ENCODE measurements at regions not wholly inside any gene's neighbourhood (a gene's known extent, or its start where the extent isn't known, plus 50 kb on each side); places are given as distances from the start of the nearest gene placed in this dataset.

DNA sequence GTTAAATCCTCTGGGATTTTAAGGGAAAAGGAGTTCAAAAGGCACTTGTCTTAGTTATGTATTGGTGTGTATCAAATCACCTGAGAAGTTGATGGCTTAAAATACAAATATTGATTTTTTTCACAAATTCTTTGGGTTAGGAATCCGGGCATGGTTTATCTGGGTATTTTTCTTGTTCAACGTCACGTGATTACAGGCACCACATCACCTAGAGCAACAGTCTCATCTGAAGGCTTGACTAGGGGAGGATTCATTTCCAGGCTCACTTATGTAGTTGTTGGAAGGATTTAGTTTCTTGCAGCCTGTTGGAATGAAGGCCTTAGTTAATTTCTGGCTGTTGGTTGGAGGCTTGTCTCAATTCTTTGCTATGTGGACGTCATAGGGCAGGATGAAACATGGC, 326.1 kb downstream of the STIM2 start:
- Histone ChIP-seq H3K4me1 (ENCODE audit: control insufficient read depth, insufficient read depth, low read length) (peaks cover 15% of the 10 kb centered on the region), H3K4me3 (ENCODE audit: low read length) (no peak overlapping the region), H3K36me3 (ENCODE audit: control insufficient read depth, insufficient read depth, low read length, severe bottlenecking) (no peaks in the 10 kb centered on the region), H3K9ac (ENCODE audit: low read length) (no peak overlapping the region), H3K27me3 (replicated peaks; ENCODE audit: control insufficient read depth, insufficient read depth, low read length) (no peaks in the 10 kb centered on the region), H3K9me3 (ENCODE audit: control insufficient read depth, low read length) (no peaks in the 10 kb centered on the region)
- DNase-seq (ENCODE audit: low read depth) = no peak

- Histone ChIP-seq H3K4me1 (ENCODE audit: control insufficient read depth, insufficient read depth, low read length) (peaks cover 6% of the 10 kb centered on the region), H3K27me3 (replicated peaks; ENCODE audit: control insufficient read depth, insufficient read depth, low read length) (no peaks in the 10 kb centered on the region), H3K4me3 (ENCODE audit: low read length) (no peak overlapping the region), H3K36me3 (ENCODE audit: control insufficient read depth, insufficient read depth, low read length, severe bottlenecking) (no peaks in the 10 kb centered on the region), H3K9ac (ENCODE audit: low read length) (no peak overlapping the region), H3K9me3 (ENCODE audit: control insufficient read depth, low read length) (no peaks in the 10 kb centered on the region)
- no peak for DNase-seq (ENCODE audit: low read depth)
These were observed 327.1 kb downstream of the STIM2 start for GRCh38 chr4:27187786-27188185.

DNA sequence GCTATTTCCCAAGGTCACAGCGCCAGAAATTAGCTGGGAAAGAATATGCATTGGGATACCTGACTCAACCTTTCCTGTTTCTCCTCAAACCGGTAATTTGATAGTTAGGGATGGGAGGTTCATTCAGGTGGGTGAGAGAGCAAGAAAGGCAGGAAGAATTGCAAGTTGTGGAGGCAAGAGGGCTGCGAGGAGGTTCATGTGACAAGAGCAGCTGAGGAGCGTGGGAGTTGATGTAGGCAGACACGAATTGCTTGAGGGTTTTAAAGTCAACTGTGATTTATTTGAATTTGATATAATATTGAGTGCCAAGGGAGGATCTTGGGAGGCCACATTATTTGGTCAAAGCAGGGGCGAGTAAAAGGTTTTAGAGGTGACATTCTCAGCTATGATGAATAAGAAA, 329.0 kb downstream of the STIM2 start:
- H3K4me1 ChIP-seq (ENCODE audit: control insufficient read depth, insufficient read depth, low read length) = peaks cover 6% of the 10 kb centered on the region
- no peaks in the 10 kb centered on the region for H3K27me3 ChIP-seq (replicated peaks; ENCODE audit: control insufficient read depth, insufficient read depth, low read length)
- H3K36me3 ChIP-seq (ENCODE audit: control insufficient read depth, insufficient read depth, low read length, severe bottlenecking) = no peaks in the 10 kb centered on the region
- no peaks in the 10 kb centered on the region for H3K9me3 ChIP-seq (ENCODE audit: control insufficient read depth, low read length)
- no peak for DNase-seq (ENCODE audit: low read depth)
- H3K4me3 ChIP-seq (ENCODE audit: low read length) = no peak overlapping the region
- H3K9ac ChIP-seq (ENCODE audit: low read length) = no peak overlapping the region

DNA sequence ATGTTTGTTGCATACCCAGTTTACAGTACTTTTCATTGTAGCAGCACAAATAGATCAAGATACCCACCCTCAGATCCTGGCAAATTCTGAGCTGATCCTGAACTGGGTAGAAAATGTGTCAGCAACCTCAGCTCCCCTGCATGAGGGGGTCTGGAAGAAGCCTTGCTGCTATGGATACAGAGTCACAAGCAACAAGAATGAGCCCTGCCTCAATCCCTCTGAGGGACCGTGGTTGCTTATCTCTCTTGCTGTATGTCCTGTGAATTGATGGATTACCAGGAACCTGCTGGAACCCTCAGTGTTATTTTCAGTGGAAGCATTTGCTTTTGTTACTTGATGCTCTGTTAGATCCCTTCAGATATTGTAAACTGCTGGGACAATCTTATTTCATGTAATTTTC, 331.0 kb downstream of the STIM2 start:
- Histone ChIP-seq H3K9me3 (ENCODE audit: control insufficient read depth, low read length) (no peaks in the 10 kb centered on the region), H3K4me3 (ENCODE audit: low read length) (no peak overlapping the region), H3K9ac (ENCODE audit: low read length) (no peak overlapping the region), H3K36me3 (ENCODE audit: control insufficient read depth, insufficient read depth, low read length, severe bottlenecking) (no peaks in the 10 kb centered on the region), H3K27me3 (replicated peaks; ENCODE audit: control insufficient read depth, insufficient read depth, low read length) (no peaks in the 10 kb centered on the region), H3K4me1 (ENCODE audit: control insufficient read depth, insufficient read depth, low read length) (no peaks in the 10 kb centered on the region)
- no peak for DNase-seq (ENCODE audit: low read depth)

DNA sequence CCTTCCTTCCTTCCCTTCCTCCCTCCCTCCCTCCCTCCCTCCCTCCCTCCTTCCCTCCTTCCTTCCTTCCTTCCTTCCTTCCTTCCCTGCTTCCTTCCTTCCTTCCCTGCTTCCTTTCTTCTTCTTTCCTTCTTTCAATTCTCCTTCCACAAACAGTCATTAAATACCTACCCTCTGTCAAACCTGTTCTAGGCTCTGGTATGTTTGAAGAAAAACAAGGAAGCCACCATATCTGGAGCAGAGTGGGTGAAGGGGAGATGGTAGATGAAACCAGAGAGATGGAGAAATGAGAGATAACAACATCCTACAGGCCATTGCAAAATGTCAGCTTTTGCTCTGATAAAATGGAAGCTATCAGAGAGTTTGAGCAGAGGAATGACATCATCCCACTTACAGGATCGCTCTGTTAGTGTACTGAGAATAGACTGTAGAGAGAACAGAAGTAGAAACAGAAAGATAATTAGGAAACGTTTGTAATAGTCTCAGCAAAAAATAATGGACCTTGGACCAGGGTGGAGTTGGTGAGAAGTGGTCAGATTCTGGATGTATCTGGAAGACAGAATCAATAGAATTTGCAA, 334.0 kb downstream of the STIM2 start:
- no peaks in the 10 kb centered on the region for H3K36me3 ChIP-seq (ENCODE audit: control insufficient read depth, insufficient read depth, low read length, severe bottlenecking)
- no peak for DNase-seq (ENCODE audit: low read depth)
- no peaks in the 10 kb centered on the region for H3K4me1 ChIP-seq (ENCODE audit: control insufficient read depth, insufficient read depth, low read length)
- no peak overlapping the region for H3K4me3 ChIP-seq (ENCODE audit: low read length)
- no peak overlapping the region for H3K9ac ChIP-seq (ENCODE audit: low read length)
- H3K27me3 ChIP-seq (replicated peaks; ENCODE audit: control insufficient read depth, insufficient read depth, low read length) = no peaks in the 10 kb centered on the region
- H3K9me3 ChIP-seq (ENCODE audit: control insufficient read depth, low read length) = no peaks in the 10 kb centered on the region

DNA sequence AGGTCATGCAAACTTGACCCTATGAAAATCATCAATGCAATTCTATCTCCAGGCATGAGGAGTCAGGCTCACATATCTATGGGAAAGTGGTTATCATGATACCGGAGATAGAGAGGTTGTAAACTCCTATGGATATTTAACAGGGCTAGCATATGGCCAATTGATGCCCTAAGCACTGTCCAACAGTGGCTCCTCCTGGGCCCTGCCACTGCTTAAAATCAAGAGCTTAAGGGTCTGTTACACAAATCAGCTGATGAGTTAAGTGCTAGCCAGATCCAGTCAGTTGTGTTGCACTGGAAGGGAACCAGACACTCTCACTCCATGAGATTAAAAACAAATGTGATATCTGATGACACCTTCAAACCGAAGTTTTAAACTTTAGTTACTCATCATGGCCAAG, 337.6 kb downstream of the STIM2 start:
- Histone ChIP-seq H3K27me3 (replicated peaks; ENCODE audit: control insufficient read depth, insufficient read depth, low read length) (no peaks in the 10 kb centered on the region), H3K4me1 (ENCODE audit: control insufficient read depth, insufficient read depth, low read length) (no peaks in the 10 kb centered on the region), H3K4me3 (ENCODE audit: low read length) (no peak overlapping the region), H3K9me3 (ENCODE audit: control insufficient read depth, low read length) (no peaks in the 10 kb centered on the region), H3K9ac (ENCODE audit: low read length) (no peak overlapping the region), H3K36me3 (ENCODE audit: control insufficient read depth, insufficient read depth, low read length, severe bottlenecking) (no peaks in the 10 kb centered on the region)
- DNase-seq (ENCODE audit: low read depth) = no peak

DNA sequence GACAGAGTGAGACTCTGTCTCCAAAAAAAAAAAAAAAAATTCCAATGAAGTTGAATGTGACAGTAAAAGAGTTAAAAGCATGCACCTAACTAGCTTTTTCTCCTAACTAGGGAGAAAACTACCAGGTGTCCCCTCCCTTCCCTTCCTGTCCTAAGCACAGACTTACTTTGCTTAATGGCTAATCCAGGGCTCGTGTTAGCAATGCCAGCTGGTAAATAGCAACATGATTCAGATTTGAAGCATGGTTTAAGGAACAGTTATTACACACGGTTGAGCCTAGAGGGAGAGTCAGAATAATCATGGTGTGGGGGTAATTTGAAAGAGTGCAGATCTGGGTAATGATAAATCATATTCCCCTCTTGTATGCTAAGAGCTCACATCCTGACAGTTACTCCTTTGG, 338.3 kb downstream of the STIM2 start:
- DNase-seq (ENCODE audit: low read depth) = no peak
- Histone ChIP-seq H3K9ac (ENCODE audit: low read length) (no peak overlapping the region), H3K36me3 (ENCODE audit: control insufficient read depth, insufficient read depth, low read length, severe bottlenecking) (no peaks in the 10 kb centered on the region), H3K4me1 (ENCODE audit: control insufficient read depth, insufficient read depth, low read length) (no peaks in the 10 kb centered on the region), H3K27me3 (replicated peaks; ENCODE audit: control insufficient read depth, insufficient read depth, low read length) (no peaks in the 10 kb centered on the region), H3K9me3 (ENCODE audit: control insufficient read depth, low read length) (no peaks in the 10 kb centered on the region), H3K4me3 (ENCODE audit: low read length) (no peak overlapping the region)

DNA sequence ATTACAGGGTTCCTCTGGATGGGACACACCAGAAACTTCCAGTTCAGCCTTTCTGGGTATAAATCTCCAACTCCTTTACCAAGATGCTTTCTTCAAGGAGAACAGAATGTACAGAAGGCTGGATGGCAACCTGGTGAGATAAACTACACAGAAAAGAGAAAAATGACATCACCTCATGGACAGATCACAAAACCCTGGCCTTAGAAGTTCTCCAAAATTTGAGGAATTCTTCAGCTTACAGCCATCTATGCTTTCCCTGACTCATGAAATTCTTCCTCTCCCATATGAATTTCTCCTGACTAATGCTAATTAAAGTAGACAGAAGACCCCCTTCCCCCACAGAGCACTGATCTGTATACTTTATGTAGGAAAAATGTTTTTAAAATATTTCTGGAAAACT, 345.4 kb downstream of the STIM2 start:
- H3K27me3 ChIP-seq (replicated peaks; ENCODE audit: control insufficient read depth, insufficient read depth, low read length) = no peaks in the 10 kb centered on the region
- H3K9me3 ChIP-seq (ENCODE audit: control insufficient read depth, low read length) = no peaks in the 10 kb centered on the region
- H3K36me3 ChIP-seq (ENCODE audit: control insufficient read depth, insufficient read depth, low read length, severe bottlenecking) = no peaks in the 10 kb centered on the region
- no peak overlapping the region for H3K9ac ChIP-seq (ENCODE audit: low read length)
- DNase-seq (ENCODE audit: low read depth) = no peak
- H3K4me3 ChIP-seq (ENCODE audit: low read length) = no peak overlapping the region
- H3K4me1 ChIP-seq (ENCODE audit: control insufficient read depth, insufficient read depth, low read length) = peaks cover 10% of the 10 kb centered on the region

- DNase-seq (ENCODE audit: low read depth) = no peak
- Histone ChIP-seq H3K9ac (ENCODE audit: low read length) (no peak overlapping the region), H3K4me3 (ENCODE audit: low read length) (no peak overlapping the region), H3K4me1 (ENCODE audit: control insufficient read depth, insufficient read depth, low read length) (peaks cover 15% of the 10 kb centered on the region), H3K27me3 (replicated peaks; ENCODE audit: control insufficient read depth, insufficient read depth, low read length) (no peaks in the 10 kb centered on the region), H3K36me3 (ENCODE audit: control insufficient read depth, insufficient read depth, low read length, severe bottlenecking) (no peaks in the 10 kb centered on the region), H3K9me3 (ENCODE audit: control insufficient read depth, low read length) (no peaks in the 10 kb centered on the region)
These were observed 350.3 kb downstream of the STIM2 start for GRCh38 chr4:27210956-27211355.

- Histone ChIP-seq H3K9me3 (ENCODE audit: control insufficient read depth, low read length) (no peaks in the 10 kb centered on the region), H3K4me3 (ENCODE audit: low read length) (no peak overlapping the region), H3K27me3 (replicated peaks; ENCODE audit: control insufficient read depth, insufficient read depth, low read length) (no peaks in the 10 kb centered on the region)
These were observed 353.4 kb downstream of the STIM2 start for GRCh38 chr4:27214010-27214409.

DNA sequence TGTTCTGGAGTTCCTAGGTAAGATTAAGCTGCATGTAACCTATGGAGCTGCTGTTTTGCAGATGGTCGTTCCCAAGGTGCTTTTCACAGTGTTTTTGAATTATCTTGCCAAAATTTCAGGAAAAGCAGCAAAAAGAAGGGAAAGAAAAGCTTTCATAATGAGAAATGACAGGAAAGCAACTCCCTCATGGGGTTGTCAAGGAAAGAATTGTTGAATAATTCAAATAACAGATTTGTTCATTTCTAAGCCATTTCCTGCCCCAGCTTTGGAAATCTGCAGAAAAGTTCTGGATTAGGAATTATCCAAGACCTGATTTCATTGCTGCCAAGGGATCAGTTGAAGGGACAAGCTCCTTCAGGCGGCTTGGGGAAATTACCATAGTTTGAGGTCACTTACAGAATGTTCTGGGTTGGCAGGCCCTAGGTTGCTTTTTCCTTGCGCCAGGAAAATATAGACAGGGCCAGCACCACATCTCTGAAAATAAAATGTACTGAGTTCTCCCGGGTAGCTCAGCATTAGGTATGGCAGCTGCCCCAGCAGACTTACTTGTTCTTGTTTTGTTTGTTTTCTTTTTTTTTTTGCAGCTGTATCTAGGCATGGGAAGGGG, 354.7 kb downstream of the STIM2 start:
- peaks cover 29% of the 10 kb centered on the region for H3K4me1 ChIP-seq (ENCODE audit: control insufficient read depth, insufficient read depth, low read length)
- no peak overlapping the region for H3K4me3 ChIP-seq (ENCODE audit: low read length)
- DNase-seq (ENCODE audit: low read depth) = no peak
- H3K9me3 ChIP-seq (ENCODE audit: control insufficient read depth, low read length) = no peaks in the 10 kb centered on the region
- no peaks in the 10 kb centered on the region for H3K27me3 ChIP-seq (replicated peaks; ENCODE audit: control insufficient read depth, insufficient read depth, low read length)
- no peaks in the 10 kb centered on the region for H3K36me3 ChIP-seq (ENCODE audit: control insufficient read depth, insufficient read depth, low read length, severe bottlenecking)
- no peak overlapping the region for H3K9ac ChIP-seq (ENCODE audit: low read length)

More at GRCh38 chr4:27214010-27214409, 353.4 kb downstream of the STIM2 start:
- no peak overlapping the region for H3K9ac ChIP-seq (ENCODE audit: low read length)
- H3K36me3 ChIP-seq (ENCODE audit: control insufficient read depth, insufficient read depth, low read length, severe bottlenecking) = no peaks in the 10 kb centered on the region
- peaks cover 29% of the 10 kb centered on the region for H3K4me1 ChIP-seq (ENCODE audit: control insufficient read depth, insufficient read depth, low read length)
- no peak for DNase-seq (ENCODE audit: low read depth)

DNA sequence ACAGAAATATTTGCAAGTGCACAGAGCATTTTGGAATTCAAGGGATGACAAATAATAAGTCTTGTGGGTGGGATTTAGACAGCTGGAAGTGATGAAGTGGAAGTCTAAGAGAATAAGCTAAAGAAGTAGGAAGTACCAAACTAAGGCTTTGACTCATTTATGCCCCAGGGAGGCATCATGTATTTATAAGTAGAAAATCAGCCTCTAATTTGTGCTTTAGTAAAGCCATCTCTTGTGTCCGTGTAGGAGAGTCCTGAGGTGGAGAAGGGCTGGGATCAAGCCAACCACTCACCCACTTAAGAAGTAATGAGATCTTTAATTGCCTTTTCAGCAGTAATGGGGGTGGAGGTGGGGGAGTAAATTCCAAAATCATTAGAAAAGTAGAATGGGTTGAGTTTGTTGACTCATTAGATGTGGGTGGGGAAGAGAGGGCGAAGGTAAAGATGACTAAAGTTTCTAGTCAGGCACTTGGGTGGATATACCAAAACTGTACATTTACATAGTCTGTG, 356.7 kb downstream of the STIM2 start:
- H3K36me3 ChIP-seq (ENCODE audit: control insufficient read depth, insufficient read depth, low read length, severe bottlenecking) = no peaks in the 10 kb centered on the region
- peak overlapping the region; percentile 16 for H3K9ac ChIP-seq (ENCODE audit: low read length)
- H3K27me3 ChIP-seq (replicated peaks; ENCODE audit: control insufficient read depth, insufficient read depth, low read length) = no peaks in the 10 kb centered on the region
- peak overlapping the region; percentile 64 for H3K4me3 ChIP-seq (ENCODE audit: low read length)
- peaks cover 2% of the 10 kb centered on the region for H3K9me3 ChIP-seq (ENCODE audit: control insufficient read depth, low read length)
- no peak for DNase-seq (ENCODE audit: low read depth)
- peaks cover 29% of the 10 kb centered on the region for H3K4me1 ChIP-seq (ENCODE audit: control insufficient read depth, insufficient read depth, low read length)

All from adipocyte (in vitro differentiated cells).